ENCODE measurements at regions not wholly inside any gene's neighbourhood (a gene's known extent, or its start where the extent isn't known, plus 50 kb on each side); places are given as distances from the start of the nearest gene placed in this dataset.

GRCh38 chr5:57831090-57831489, 348.5 kb upstream of the ACTBL2 start:
- Histone ChIP-seq H3K36me3 (replicated peaks in 1 of 2; ENCODE audit: control insufficient read depth in 1 of 2, insufficient read depth in 2 of 2, low read length in 1 of 2) (no peaks in the 10 kb centered on the region), H3K9me2 (no peaks in the 10 kb centered on the region), H3K27me3 (ENCODE audit: insufficient read depth) (no peaks in the 10 kb centered on the region), H3K9ac (no peak overlapping the region), H3K79me2 (ENCODE audit: insufficient read depth) (no peaks in the 10 kb centered on the region), H2AFZ (ENCODE audit: low read depth) (no peak overlapping the region), H3K4me1 (ENCODE audit: control insufficient read depth in 1 of 2, insufficient read depth in 2 of 2, low read depth in 1 of 2, low read length in 1 of 2) (peaks cover 15 to 21% of the 10 kb centered on the region in 2 experiments; a peak in 3 of 4 replicates), H3K4me2 (no peak overlapping the region), H3K9me3 (no peaks in the 10 kb centered on the region), H3F3A (replicated peaks; ENCODE audit: insufficient read depth) (peaks cover 4% of the 10 kb centered on the region), H3K4me3 (ENCODE audit: low read depth in 2 of 2, low read length in 1 of 2) (no peak overlapping the region), H3K27ac (ENCODE audit: low read depth in 2 of 2, low read length in 1 of 2) (no peak overlapping the region), H4K20me1 (ENCODE audit: insufficient read depth) (no peaks in the 10 kb centered on the region)
- POLR2A ChIA-PET, result no interaction called here
- CTCF ChIA-PET, result interaction anchor here (1.3 kb wide), 1 partner anchor 52 kb away, joined by 3 read pairs; no protein-coding TSS in a partner anchor
- no peak for TF ChIP-seq MEF2A (IDR thresholded peaks at IDR 0.05; ENCODE audit: borderline replicate concordance, low read depth)
- no peak for TF ChIP-seq ZBTB33 (IDR thresholded peaks at IDR 0.05; ENCODE audit: borderline replicate concordance, low read depth)
- no peak for TF ChIP-seq TEAD4 (IDR thresholded peaks at IDR 0.05; ENCODE audit: borderline replicate concordance, insufficient read depth)
- TF ChIP-seq RFX5 (IDR thresholded peaks at IDR 0.05; ENCODE audit: low read length), result no peak
- TF ChIP-seq FOXM1 (IDR thresholded peaks at IDR 0.05; ENCODE audit: low read depth), result no peak
- TF ChIP-seq TAF1 (IDR thresholded peaks at IDR 0.05; ENCODE audit: borderline replicate concordance, low read depth, low read length), result no peak
- TF ChIP-seq ELF1 (IDR thresholded peaks at IDR 0.05), result no peak
- no peak for TF ChIP-seq SIN3A (IDR thresholded peaks at IDR 0.05; ENCODE audit: borderline replicate concordance, low read depth, low read length)
- no peak for TF ChIP-seq SMC3 (IDR thresholded peaks at IDR 0.05; ENCODE audit: low read depth, low read length)
- DNase-seq, result no peak

- Histone ChIP-seq H3K79me2 (ENCODE audit: insufficient read depth) (no peaks in the 10 kb centered on the region), H3K36me3 (replicated peaks in 1 of 2; ENCODE audit: control insufficient read depth in 1 of 2, insufficient read depth in 2 of 2, low read length in 1 of 2) (no peaks in the 10 kb centered on the region), H3K4me2 (no peak overlapping the region), H4K20me1 (ENCODE audit: insufficient read depth) (no peaks in the 10 kb centered on the region), H3K27ac (ENCODE audit: low read depth in 2 of 2, low read length in 1 of 2) (no peak overlapping the region), H3K9me2 (no peaks in the 10 kb centered on the region), H3K9me3 (no peaks in the 10 kb centered on the region), H3F3A (replicated peaks; ENCODE audit: insufficient read depth) (peaks cover 17% of the 10 kb centered on the region), H3K9ac (no peak overlapping the region), H3K27me3 (ENCODE audit: insufficient read depth) (no peaks in the 10 kb centered on the region), H2AFZ (ENCODE audit: low read depth) (no peak overlapping the region), H3K4me1 (ENCODE audit: control insufficient read depth in 1 of 2, insufficient read depth in 2 of 2, low read depth in 1 of 2, low read length in 1 of 2) (peaks cover 5 to 18% of the 10 kb centered on the region in 2 experiments; a peak in 3 of 4 replicates), H3K4me3 (ENCODE audit: low read depth in 2 of 2, low read length in 1 of 2) (no peak overlapping the region)
- ChIA-PET CTCF (no interaction called here), POLR2A (no interaction called here)
- no peak for TF ChIP-seq RAD21 (IDR thresholded peaks at IDR 0.05; ENCODE audit: low read length)
- no peak for TF ChIP-seq ELF1 (IDR thresholded peaks at IDR 0.05)
- TF ChIP-seq CTCF (IDR thresholded peaks at IDR 0.05), result no peak
- no peak for DNase-seq
- 69% methylated on average over 1 of the region's 1 CpG for WGBS (ENCODE audit: low lambda C conversion rate)
Measured at GRCh38 chr5:57828221-57828620, 345.6 kb upstream of the ACTBL2 start.
